K562 (cell line): ENCODE measurements at regions not wholly inside any gene's neighbourhood (a gene's known extent, or its start where the extent isn't known, plus 50 kb on each side); places are given as distances from the start of the nearest gene placed in this dataset.

Source experiments
- ATAC-seq: fragments of 200-7000 bp; cut with Tn5 transposase; 3 replicates; pipeline ENCODE4 v1.9.1; 2020; ENCODE audit warnings: moderate library complexity
- BruUV-seq: library from RNA; stranded (reverse); fragments of 400-500 nt; replicated peaks from 2 replicates; lab custom pipeline; 2021; lab: Mats Ljungman, UMichigan
- CTCF ChIA-PET: fragments of 300-600 bp; formaldehyde crosslinking; extraction: SDS; loops from one replicate; lab custom pipeline; 2021; ENCODE audit warnings: low intra/inter-chr PET ratio; lab: Yijun Ruan, JAX
- POLR2A ChIA-PET: fragments of 300-600, 350-650 bp; sonication (Branson Sonifier 250); formaldehyde crosslinking; extraction: SDS; loops from one replicate; lab custom pipeline; 2021; ENCODE audit warnings: antibody characterized with exemption, inconsistent platforms; lab: Yijun Ruan, JAX
- DNase-seq, 4 experiments: peaks; one replicate each; pipeline versions ENCODE4 v3.0.0 to v3.0.0-alpha.2; 2011 to 2018; ENCODE audit warnings: low spot score in 3 of 4, mixed read lengths in 3 of 4; ENCODE audit errors: extremely low read depth in 1 of 4
- FAIRE-seq: peaks from 2 replicates; lab custom pipeline; 2011; peaks lifted over from hg19 to GRCh38; lab: Jason Lieb, UNC
- H2AFZ ChIP-seq: 2 replicates; pipeline ENCODE4 v1.6.0; 2011; ENCODE audit warnings: low read depth, low read length, control low read depth, inconsistent platforms
- H3K27ac ChIP-seq: fragments of 200-600 bp; 3 replicates; pipeline ENCODE4 v1.8.0; 2011; ENCODE audit warnings: low read depth, mild to moderate bottlenecking, control low read depth, inconsistent platforms, low read length, moderate library complexity, mixed read lengths; ENCODE audit errors: extremely low read depth
- H3K27me3 ChIP-seq, 2 experiments: fragments of 300-600 bp in 1 of 2; 2 replicates in 1 of 2; 3 replicates in 1 of 2; pipeline versions ENCODE4 v1.6.0 to v1.8.0; 2011; ENCODE audit warnings: inconsistent platforms in 2 of 2, low read length in 2 of 2, mild to moderate bottlenecking in 1 of 2, mixed read lengths in 1 of 2, moderate library complexity in 1 of 2; ENCODE audit not compliant: control insufficient read depth in 2 of 2, insufficient read depth in 2 of 2
- H3K36me3 ChIP-seq: fragments of 300-600 bp; 3 replicates; pipeline ENCODE4 v1.8.0; 2011; ENCODE audit warnings: mild to moderate bottlenecking, low read length, inconsistent platforms; ENCODE audit not compliant: control insufficient read depth, insufficient read depth
- H3K4me1 ChIP-seq, 2 experiments: fragments of 200-600 bp in 1 of 2; replicated peaks in 1 of 2; 2 replicates in 1 of 2; 3 replicates in 1 of 2; pipeline versions ENCODE4 v1.5.1 to v1.8.0; 2011; ENCODE audit warnings: inconsistent platforms in 2 of 2, low read length in 2 of 2, mild to moderate bottlenecking in 1 of 2, mixed read lengths in 1 of 2, moderate library complexity in 1 of 2; ENCODE audit not compliant: control insufficient read depth in 2 of 2, insufficient read depth in 2 of 2
- H3K4me2 ChIP-seq: 2 replicates; pipeline ENCODE4 v1.6.1; 2011; ENCODE audit warnings: low read length, control low read depth, inconsistent platforms, mixed read lengths; ENCODE audit not compliant: insufficient read depth
- H3K4me3 ChIP-seq: fragments of 200-600 bp; sonication (generic), shearing (Covaris generic); 2 replicates; pipeline ENCODE4 v1.5.1; 2016; ENCODE audit warnings: control low read depth, inconsistent platforms
- H3K79me2 ChIP-seq: fragments of 200-600 bp; 3 replicates; pipeline ENCODE4 v1.8.0; 2011; ENCODE audit warnings: low read length, inconsistent platforms; ENCODE audit not compliant: control insufficient read depth, insufficient read depth
- H3K9ac ChIP-seq, 2 experiments: 2 replicates each; pipeline versions ENCODE4 v1.6.0 to v1.6.1; 2011; ENCODE audit warnings: low read depth in 2 of 2, low read length in 2 of 2, control low read depth in 1 of 2, inconsistent platforms in 1 of 2, mild to moderate bottlenecking in 1 of 2, mixed read lengths in 1 of 2; ENCODE audit not compliant: insufficient read depth in 1 of 2
- H3K9me1 ChIP-seq: one replicate; pipeline ENCODE4 v1.6.0; 2011; ENCODE audit warnings: inconsistent platforms, mild to moderate bottlenecking, low read length, moderate library complexity; ENCODE audit not compliant: control insufficient read depth, insufficient read depth
- H3K9me3 ChIP-seq: replicated peaks from 2 replicates; pipeline ENCODE4 v1.5.1; 2011; ENCODE audit warnings: low read depth, low read length, inconsistent platforms; ENCODE audit not compliant: control insufficient read depth, insufficient read depth
- H4K20me1 ChIP-seq: replicated peaks from 2 replicates; pipeline ENCODE4 v1.6.1; 2011; ENCODE audit warnings: low read length, inconsistent platforms, mixed read lengths; ENCODE audit not compliant: control insufficient read depth, insufficient read depth
- ADNP ChIP-seq: fragments of 200-800 bp; sonication (Bioruptor generic); IDR thresholded peaks from 2 replicates; pipeline ENCODE4 v1.6.1; 2016; ENCODE audit warnings: missing genetic modification characterization, missing compliant biosample characterization
- ARID1B ChIP-seq: fragments of 450-650 bp; IDR thresholded peaks from 2 replicates; pipeline ENCODE4 v1.6.1; 2016; ENCODE audit warnings: antibody characterized with exemption, mild to moderate bottlenecking, inconsistent platforms
- CTBP1 ChIP-seq: fragments of 450-650 bp; IDR thresholded peaks from 2 replicates; pipeline ENCODE4 v1.6.1; 2016; ENCODE audit warnings: borderline replicate concordance
- E2F6 ChIP-seq, 2 experiments: IDR thresholded peaks; 2 replicates each; pipeline ENCODE4 v1.6.1; 2011; ENCODE audit warnings: borderline replicate concordance in 1 of 2, control low read depth in 1 of 2, low read depth in 1 of 2, low read length in 1 of 2, mild to moderate bottlenecking in 1 of 2, mixed read lengths in 1 of 2, moderate library complexity in 1 of 2; ENCODE audit not compliant: insufficient read depth in 1 of 2, insufficient read length in 1 of 2, poor library complexity in 1 of 2, severe bottlenecking in 1 of 2; ENCODE audit errors: extremely low read depth in 1 of 2
- E4F1 ChIP-seq: fragments of 250-450 bp; sonication (Bioruptor Pico); IDR thresholded peaks from 2 replicates; pipeline ENCODE4 v1.5.0; 2021; ENCODE audit warnings: mild to moderate bottlenecking, borderline replicate concordance
- GTF2B ChIP-seq: IDR thresholded peaks from 2 replicates; pipeline ENCODE4 v1.6.1; 2011; ENCODE audit not compliant: insufficient read length; ENCODE audit errors: extremely low read depth
- KDM4B ChIP-seq, 2 experiments: fragments of 450-650 bp in 1 of 2; sonication (generic) in 1 of 2; IDR thresholded peaks; 2 replicates each; pipeline ENCODE4 v1.6.1; 2016 to 2017; ENCODE audit warnings: borderline replicate concordance in 2 of 2, antibody characterized with exemption in 1 of 2, low read depth in 1 of 2, mild to moderate bottlenecking in 1 of 2
- MAFF ChIP-seq: IDR thresholded peaks from 2 replicates; pipeline ENCODE4 v1.6.1; 2012; ENCODE audit warnings: low read length, improper control_type of control experiment
- MAFG ChIP-seq: fragments of 450-650 bp; conservative IDR thresholded peaks from 2 replicates; pipeline ENCODE4 v1.6.1; 2016; ENCODE audit warnings: missing genetic modification characterization, missing compliant biosample characterization
- MTF1 ChIP-seq: fragments of 250-450 bp; sonication (Bioruptor Pico); IDR thresholded peaks from 2 replicates; pipeline ENCODE4 v1.9.0; 2021; ENCODE audit warnings: moderate library complexity, mild to moderate bottlenecking, inconsistent platforms, borderline replicate concordance
- NCOR1 ChIP-seq: fragments of 450-650 bp; IDR thresholded peaks from 2 replicates; pipeline ENCODE4 v1.6.1; 2016; ENCODE audit warnings: mild to moderate bottlenecking, moderate library complexity
- NFE2 ChIP-seq: IDR thresholded peaks from 2 replicates; pipeline ENCODE4 v1.6.1; 2014; ENCODE audit warnings: antibody characterized with exemption, low read depth
- NFIC ChIP-seq: fragments of 450-650 bp; IDR thresholded peaks from 2 replicates; pipeline ENCODE4 v1.6.1; 2017; ENCODE audit warnings: mild to moderate bottlenecking, inconsistent platforms
- NR2C1 ChIP-seq, 2 experiments: fragments of 450-650 bp; IDR thresholded peaks; 2 replicates each; pipeline ENCODE4 v1.6.1; 2017; ENCODE audit warnings: mild to moderate bottlenecking in 2 of 2, antibody characterized with exemption in 1 of 2, inconsistent platforms in 1 of 2, missing compliant biosample characterization in 1 of 2, missing genetic modification characterization in 1 of 2
- ZFP36 ChIP-seq: fragments of 150-350 bp; IDR thresholded peaks from 2 replicates; pipeline ENCODE4 v1.6.1; 2018; ENCODE audit warnings: low read length, low read depth; ENCODE audit not compliant: partially characterized antibody
- ZNF134 ChIP-seq: fragments of 250-450 bp; sonication (Bioruptor Pico); conservative IDR thresholded peaks from 2 replicates; pipeline ENCODE4 v1.4.0; 2020
- ZNF23 ChIP-seq: fragments of 250-450 bp; sonication (Bioruptor Pico); IDR thresholded peaks from 2 replicates; pipeline ENCODE4 v1.4.0; 2020; ENCODE audit warnings: mild to moderate bottlenecking
- WGBS: fragments of 100-300 bp; shearing (Covaris generic); methylation state at CpG from one replicate; pipeline ENCODE4 v1.1.6; 2016; ENCODE audit warnings: low coverage, mixed read lengths; ENCODE audit not compliant: insufficient coverage; ENCODE audit errors: missing lambda C conversion rate; 5-methylcytosine and 5-hydroxymethylcytosine counted together
- in situ Hi-C: fragments of 300-500 bp; cut with MboI; formaldehyde crosslinking; loops from 4 replicates; pipeline ENCODE4 v1.15.0; 2018; ENCODE audit warnings: inconsistent platforms, mixed read lengths
- intact Hi-C: fragments of 100-400 bp; cut with micrococcal nuclease; formaldehyde crosslinking; loops from 2 replicates; pipeline ENCODE4 v1.14.2; 2022

GRCh38 chr17:68686108-68686988 is 85.2 kb upstream of the FAM20A start:
- intact Hi-C loops, result no loop called here
- no peaks in the 10 kb centered on the region for H3K9me3 ChIP-seq
- no peaks in the 10 kb centered on the region for H3K9me1 ChIP-seq
- no peak overlapping the region; a peak in 1 of 4 replicates for H3K9ac ChIP-seq
- H3K4me2 ChIP-seq, result no peak overlapping the region
- no peaks in the 10 kb centered on the region for H4K20me1 ChIP-seq
- ATAC-seq (no peak), FAIRE-seq (no peak), DNase-seq (no peak)
- in situ Hi-C loops, result no loop called here
- no peak overlapping the region for H3K27ac ChIP-seq
- no peak overlapping the region for H3K4me3 ChIP-seq
- H2AFZ ChIP-seq, result no peak overlapping the region
- no TSS peak for BruUV-seq
- POLR2A ChIA-PET, result interaction anchor here (0.6 kb wide), 1 partner anchor 325 kb away, joined by 3 read pairs; no protein-coding TSS in a partner anchor
- no peaks in the 10 kb centered on the region for H3K79me2 ChIP-seq
- H3K36me3 ChIP-seq, result no peaks in the 10 kb centered on the region
- peaks cover 2 to 7% of the 10 kb centered on the region in 2 experiments; a peak in 2 of 5 replicates for H3K27me3 ChIP-seq
- CTCF ChIA-PET, result no interaction called here
- no peaks in the 10 kb centered on the region for H3K4me1 ChIP-seq
- WGBS, result 2% methylated on average over 10 of the region's 10 CpGs
- TF ChIP-seq ZFP36 (peak; percentile 70), ADNP (tag) (no peak), NFIC (0 out of 2 replicates have a peak, but pooled peaks have one; percentile 17), KDM4B (IDR thresholded peaks at IDR 0.05; ENCODE audit: borderline replicate concordance in 2 of 2, low read depth in 1 of 2) (no peak), ARID1B (no peak), GTF2B (no peak), E4F1 (no peak), CTBP1 (no peak), NR2C1 (IDR thresholded peaks at IDR 0.05) (no peak), NR2C1 (tag; IDR thresholded peaks at IDR 0.05) (no peak), ZNF23 (CRISPR knock-in tag) (no peak), MTF1 (no peak), NCOR1 (no peak), NFE2 (peak; percentile 46), MAFG (tag) (peak; percentile 70), E2F6 (IDR thresholded peaks at IDR 0.05; ENCODE audit: borderline replicate concordance in 1 of 2, extremely low read depth in 1 of 2, insufficient read depth in 1 of 2, insufficient read length in 1 of 2, low read depth in 1 of 2, low read length in 1 of 2, poor library complexity in 1 of 2, severe bottlenecking in 1 of 2) (no peak), ZNF134 (CRISPR knock-in tag) (no peak), MAFF (0 out of 2 replicates have a peak, but pooled peaks have one; percentile 4)
